GM12873 (cell line): ENCODE measurements at regions not wholly inside any gene's neighbourhood (a gene's known extent, or its start where the extent isn't known, plus 50 kb on each side); places are given as distances from the start of the nearest gene placed in this dataset.

Source experiments
- TF ChIP-seq, protein P1 (sequence below): IDR thresholded peaks from 2 replicates; pipeline ENCODE4 v1.5.1; 2012; ENCODE audit warnings: low read depth, mild to moderate bottlenecking, moderate library complexity, low read length, control low read depth; ENCODE audit not compliant: insufficient read depth; ENCODE audit errors: missing control alignments

DNA sequence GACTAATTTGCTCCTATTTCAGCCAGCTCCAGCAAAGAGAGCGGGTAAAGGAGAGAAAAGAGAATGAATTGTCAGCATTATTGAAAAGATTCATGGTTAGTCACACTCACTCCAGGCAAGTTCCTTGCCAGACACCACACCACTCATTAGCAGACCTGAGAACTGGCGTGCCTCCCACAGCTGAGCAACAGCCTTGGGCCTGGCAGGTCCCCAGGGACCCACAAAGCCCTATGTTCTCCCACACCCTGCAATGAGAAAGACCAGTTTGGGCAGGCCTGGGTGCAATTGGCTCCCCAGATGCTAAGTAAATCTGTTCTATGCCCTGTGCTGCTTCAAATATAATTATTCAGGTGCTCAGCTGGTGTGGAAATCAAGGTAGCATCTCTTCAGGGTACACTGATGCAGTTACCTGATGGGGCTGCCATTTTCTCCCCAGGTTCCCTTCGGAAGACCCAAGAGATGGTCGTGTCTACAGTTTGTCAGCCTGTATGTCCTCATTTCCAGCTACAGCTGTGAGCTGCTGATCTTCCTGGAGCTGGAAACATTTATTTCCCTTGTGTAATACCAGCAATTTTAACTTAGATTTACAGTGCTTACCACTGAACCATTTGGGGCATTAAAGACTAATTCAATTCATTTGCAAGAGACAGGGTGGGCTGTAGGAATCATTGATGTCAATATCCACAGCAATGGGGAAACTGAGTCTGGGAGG is 405.0 kb downstream of the COG6 start:
- TF ChIP-seq, protein P1, sequence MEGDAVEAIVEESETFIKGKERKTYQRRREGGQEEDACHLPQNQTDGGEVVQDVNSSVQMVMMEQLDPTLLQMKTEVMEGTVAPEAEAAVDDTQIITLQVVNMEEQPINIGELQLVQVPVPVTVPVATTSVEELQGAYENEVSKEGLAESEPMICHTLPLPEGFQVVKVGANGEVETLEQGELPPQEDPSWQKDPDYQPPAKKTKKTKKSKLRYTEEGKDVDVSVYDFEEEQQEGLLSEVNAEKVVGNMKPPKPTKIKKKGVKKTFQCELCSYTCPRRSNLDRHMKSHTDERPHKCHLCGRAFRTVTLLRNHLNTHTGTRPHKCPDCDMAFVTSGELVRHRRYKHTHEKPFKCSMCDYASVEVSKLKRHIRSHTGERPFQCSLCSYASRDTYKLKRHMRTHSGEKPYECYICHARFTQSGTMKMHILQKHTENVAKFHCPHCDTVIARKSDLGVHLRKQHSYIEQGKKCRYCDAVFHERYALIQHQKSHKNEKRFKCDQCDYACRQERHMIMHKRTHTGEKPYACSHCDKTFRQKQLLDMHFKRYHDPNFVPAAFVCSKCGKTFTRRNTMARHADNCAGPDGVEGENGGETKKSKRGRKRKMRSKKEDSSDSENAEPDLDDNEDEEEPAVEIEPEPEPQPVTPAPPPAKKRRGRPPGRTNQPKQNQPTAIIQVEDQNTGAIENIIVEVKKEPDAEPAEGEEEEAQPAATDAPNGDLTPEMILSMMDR: no peak

DNA sequence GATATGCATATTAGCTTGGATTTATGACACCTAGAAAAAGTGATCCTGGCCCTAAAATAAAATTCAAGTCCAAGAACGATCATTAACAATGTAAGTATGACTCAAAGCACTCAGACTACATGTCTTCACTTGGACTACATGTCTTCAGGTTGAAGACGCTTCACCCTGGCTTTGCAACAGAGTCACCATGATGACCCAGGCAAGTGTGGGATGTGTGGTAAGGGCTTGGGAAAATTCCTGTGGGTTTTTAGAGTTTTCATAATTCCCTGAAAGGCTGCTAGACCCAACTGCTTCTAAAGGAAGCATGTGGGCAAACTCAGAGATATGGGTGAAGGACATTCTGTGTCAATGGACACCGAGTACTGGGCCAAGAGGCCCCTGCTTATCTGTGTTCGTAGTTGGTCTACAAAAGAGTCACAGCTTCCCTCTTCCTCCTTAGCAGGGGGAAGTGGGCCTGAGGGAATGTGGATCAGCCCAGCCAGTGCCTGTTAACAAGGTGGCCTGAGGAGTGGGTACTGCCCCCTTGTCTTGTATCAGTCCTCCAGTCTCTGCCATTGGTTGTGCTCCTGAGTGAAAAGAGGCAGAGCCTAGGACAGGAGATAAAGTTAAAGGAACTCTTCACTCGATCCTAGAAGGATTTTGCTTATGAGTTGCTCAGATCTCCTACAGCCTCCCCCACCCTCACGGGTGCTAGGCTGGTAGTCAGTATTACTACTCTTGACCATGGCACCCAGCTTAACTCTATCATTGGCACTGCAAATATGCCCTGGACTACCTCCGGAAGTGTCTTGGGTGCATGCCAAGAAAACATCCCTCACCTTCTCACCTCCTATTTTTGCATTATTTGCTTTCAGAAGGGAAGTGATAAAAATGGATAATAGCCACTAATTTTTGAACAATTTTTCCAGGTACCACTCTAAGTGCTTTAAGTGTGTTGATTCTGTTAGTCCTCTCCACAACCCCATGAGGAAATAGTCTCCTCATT is 406.3 kb downstream of the COG6 start:
- TF ChIP-seq, protein P1: no peak

DNA sequence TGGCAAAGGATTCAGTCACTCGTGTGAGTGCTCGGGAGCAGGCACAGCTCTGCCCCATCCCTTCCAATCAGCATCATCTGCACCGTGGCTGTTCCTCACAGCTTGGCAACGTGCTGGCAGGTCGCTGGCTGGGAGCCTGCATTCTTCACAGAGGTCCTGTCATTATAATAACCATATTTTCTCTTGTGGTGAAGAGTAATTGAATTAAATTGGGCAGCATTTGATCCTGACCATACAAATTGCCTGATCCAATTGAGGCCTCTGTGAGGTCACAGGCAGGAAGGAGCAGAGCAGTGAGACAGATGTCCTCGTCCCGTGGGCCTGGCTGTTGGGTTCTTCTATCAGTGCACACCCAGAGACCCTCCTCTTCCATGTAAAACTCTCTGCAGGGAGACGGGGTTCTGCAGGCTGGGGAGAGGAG is 407.8 kb downstream of the COG6 start:
- TF ChIP-seq, protein P1: no peak

DNA sequence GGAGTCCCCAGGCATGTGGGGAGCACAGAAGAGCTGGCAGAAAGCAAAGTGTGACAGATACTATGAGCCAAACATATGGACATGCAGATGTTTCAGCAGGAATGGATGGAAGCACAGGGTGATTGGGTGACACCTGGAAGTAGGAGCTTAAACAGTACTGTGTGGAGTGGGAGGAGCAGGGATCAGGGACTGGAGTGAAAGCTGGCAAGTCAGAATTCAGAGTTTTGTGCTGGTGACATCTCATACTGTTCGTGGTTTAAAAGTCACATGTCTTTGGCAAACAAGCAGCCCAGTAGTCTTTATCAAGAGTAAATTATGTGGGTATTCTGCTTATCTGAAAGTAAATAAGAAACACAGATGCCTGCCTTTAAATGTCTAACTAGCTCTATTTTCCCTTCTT is 408.2 kb downstream of the COG6 start:
- TF ChIP-seq, protein P1: no peak

DNA sequence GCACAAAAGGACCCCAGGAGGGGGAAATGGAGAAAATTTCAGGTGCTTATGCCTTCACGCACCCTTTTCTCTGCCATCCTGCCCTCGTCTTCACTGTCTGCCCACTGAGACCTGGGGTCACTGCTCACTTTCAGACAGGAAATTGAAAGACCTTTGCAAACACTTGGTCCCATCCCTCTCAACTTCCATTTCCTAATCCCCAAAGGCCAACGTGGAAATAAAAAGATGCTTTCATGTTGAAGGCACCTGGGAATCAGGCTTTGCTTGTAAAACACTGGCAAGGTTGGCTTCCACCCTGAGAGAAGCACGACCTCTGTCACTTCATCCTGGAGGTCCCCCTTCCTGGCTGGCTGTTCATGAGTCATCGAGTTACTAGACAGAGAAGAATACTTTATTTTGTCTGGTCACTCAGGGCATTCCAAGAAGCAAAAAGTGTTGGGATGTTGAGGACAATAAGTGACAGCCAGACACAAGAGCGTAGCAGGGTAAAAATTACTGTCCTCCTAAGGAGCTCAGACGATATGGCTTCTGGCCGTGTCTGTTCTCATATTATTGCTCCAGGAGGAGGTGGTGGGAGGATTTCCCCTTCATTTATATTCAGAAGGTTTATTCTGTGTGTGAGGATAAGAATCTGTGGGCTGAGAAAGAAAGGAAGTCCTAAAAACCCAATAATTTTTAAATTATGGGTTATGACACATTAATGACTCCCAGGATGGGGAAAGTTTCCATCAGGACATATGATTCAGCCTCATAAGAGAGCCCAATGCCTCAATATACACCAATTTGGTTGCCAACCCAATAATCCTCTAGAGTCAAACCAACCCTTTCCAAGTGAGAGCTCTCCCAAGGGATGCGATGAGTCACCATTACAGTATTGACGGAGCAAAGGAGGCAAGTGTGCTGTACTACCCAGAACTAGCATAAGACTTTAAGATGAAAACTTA is 409.0 kb downstream of the COG6 start:
- TF ChIP-seq, protein P1: no peak

DNA sequence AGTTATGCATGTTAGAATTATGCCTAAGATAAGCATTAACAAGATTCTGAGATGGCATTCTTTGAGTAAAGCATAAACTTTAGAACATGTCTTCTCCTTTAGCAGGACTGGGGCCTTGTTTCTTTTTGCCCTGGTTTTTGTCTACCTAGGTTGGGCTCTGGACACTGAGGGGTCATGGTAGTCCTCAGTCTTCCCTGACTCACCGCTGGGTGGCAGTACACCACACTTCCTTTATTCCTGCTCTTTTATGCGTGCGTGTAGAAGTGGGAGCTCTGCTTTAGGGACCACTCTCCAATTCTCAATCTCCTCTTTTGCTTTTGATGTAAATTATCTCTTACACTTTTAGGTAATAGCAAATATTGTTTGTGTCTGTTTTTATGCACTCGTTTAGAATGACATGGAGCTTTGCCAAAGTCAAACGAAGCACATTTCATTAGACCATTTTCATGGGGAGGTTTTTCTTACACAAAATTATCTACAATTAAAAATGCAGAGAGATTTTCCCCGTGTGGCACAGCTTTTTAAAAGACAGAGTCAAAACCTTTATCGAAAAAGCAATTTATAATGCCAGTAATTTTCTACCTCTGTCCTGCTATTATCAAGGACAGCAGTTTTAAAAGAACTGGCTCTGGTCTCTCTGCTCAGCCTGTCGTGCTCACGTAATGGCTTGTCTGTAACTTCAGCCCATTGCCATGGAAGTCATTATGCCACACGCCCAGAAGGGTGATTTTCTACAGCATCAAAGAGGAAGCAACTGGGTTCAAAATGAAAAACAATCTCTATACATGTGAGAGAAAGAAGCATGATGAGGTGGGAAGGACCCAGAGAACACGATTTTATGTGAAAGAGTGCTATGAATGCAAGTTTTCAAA is 413.9 kb downstream of the COG6 start:
- TF ChIP-seq, protein P1: peak; percentile 90
